Vagina (tissue), 2 donors: ENCODE measurements at regions not wholly inside any gene's neighbourhood (a gene's known extent, or its start where the extent isn't known, plus 50 kb on each side); places are given as distances from the start of the nearest gene placed in this dataset.

Experiments used
- CTCF ChIP-seq, 3 experiments: fragments of 450-650 bp in 2 of 3; fragments of 200-600 bp in 1 of 3; sonication (generic) in 1 of 3; IDR thresholded peaks; one replicate each; pipeline ENCODE4 v1.5.1; 2017 to 2019; ENCODE audit warnings: antibody characterized with exemption in 3 of 3, mild to moderate bottlenecking in 2 of 3, moderate library complexity in 2 of 3
- POLR2A ChIP-seq, 2 donors: fragments of 450-650 bp; IDR thresholded peaks; one replicate each; pipeline ENCODE4 v1.6.1; 2017; ENCODE audit warnings: antibody characterized with exemption in 2 of 2, mild to moderate bottlenecking in 2 of 2, moderate library complexity in 2 of 2
- POLR2AphosphoS5 ChIP-seq, 2 donors: sonication (generic); formaldehyde crosslinking; IDR thresholded peaks; one replicate each; pipeline ENCODE4 v1.9.0; 2017; ENCODE audit warnings: antibody characterized with exemption in 2 of 2, mild to moderate bottlenecking in 2 of 2, low read depth in 1 of 2; ENCODE audit not compliant: insufficient read depth in 1 of 2

DNA sequence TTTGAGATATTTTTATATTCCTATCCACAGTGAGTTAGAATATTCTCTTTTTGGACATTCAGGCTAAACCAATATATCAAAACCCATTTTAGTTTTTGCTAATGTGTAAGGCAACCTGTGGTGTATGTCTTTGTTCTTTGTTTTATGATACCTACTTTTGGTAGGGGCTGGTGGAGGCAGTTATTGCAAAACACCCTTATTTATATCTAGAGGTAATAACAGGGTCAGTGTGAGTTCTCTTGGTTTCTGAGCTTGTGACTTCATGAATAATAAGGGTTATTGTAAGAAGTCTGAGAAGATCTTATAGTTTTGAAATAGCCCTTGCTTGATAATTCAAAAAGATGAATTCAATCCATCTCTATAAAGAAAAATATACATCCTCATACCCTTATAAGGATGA is 235.1 kb upstream of the LRIG3 start:
- TF ChIP-seq CTCF (IDR thresholded peaks at IDR 0.05) (no peak), POLR2AphosphoS5 (IDR thresholded peaks at IDR 0.05; ENCODE audit: insufficient read depth in 1 of 2, low read depth in 1 of 2) (no peak), POLR2A (IDR thresholded peaks at IDR 0.05) (no peak)
